22Rv1 (cell line): ENCODE measurements at regions not wholly inside any gene's neighbourhood (a gene's known extent, or its start where the extent isn't known, plus 50 kb on each side); places are given as distances from the start of the nearest gene placed in this dataset.
A peak's percentile ranks its signal among the peaks of the same experiment; 100 is the strongest.

Experiments
- H3K27ac ChIP-seq: fragments of 450-650 bp; 2 replicates; pipeline ENCODE4 v1.5.1; 2017
- ZFX ChIP-seq: fragments of 450-650 bp; IDR thresholded peaks from 2 replicates; pipeline ENCODE4 v1.6.1; 2017; ENCODE audit warnings: antibody characterized with exemption, borderline replicate concordance
- TF ChIP-seq, protein P1 (sequence below): fragments of 450-650 bp; IDR thresholded peaks from 2 replicates; pipeline ENCODE4 v1.5.1; 2017; ENCODE audit warnings: mild to moderate bottlenecking

- no peak overlapping the region for H3K27ac ChIP-seq
- TF ChIP-seq, protein P1, sequence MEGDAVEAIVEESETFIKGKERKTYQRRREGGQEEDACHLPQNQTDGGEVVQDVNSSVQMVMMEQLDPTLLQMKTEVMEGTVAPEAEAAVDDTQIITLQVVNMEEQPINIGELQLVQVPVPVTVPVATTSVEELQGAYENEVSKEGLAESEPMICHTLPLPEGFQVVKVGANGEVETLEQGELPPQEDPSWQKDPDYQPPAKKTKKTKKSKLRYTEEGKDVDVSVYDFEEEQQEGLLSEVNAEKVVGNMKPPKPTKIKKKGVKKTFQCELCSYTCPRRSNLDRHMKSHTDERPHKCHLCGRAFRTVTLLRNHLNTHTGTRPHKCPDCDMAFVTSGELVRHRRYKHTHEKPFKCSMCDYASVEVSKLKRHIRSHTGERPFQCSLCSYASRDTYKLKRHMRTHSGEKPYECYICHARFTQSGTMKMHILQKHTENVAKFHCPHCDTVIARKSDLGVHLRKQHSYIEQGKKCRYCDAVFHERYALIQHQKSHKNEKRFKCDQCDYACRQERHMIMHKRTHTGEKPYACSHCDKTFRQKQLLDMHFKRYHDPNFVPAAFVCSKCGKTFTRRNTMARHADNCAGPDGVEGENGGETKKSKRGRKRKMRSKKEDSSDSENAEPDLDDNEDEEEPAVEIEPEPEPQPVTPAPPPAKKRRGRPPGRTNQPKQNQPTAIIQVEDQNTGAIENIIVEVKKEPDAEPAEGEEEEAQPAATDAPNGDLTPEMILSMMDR, result no peak
- TF ChIP-seq ZFX, result no peak
These were observed 148.8 kb downstream of the GADD45G start for GRCh38 chr9:89753472-89754055.

- no peak overlapping the region for H3K27ac ChIP-seq
- TF ChIP-seq ZFX, result no peak
- TF ChIP-seq, protein P1, result no peak
These were observed 149.4 kb downstream of the GADD45G start for GRCh38 chr9:89754193-89754592.

- no peak overlapping the region for H3K27ac ChIP-seq
- TF ChIP-seq ZFX, result no peak
- TF ChIP-seq, protein P1, result no peak
These were observed 151.0 kb downstream of the GADD45G start for GRCh38 chr9:89755821-89756220.

DNA sequence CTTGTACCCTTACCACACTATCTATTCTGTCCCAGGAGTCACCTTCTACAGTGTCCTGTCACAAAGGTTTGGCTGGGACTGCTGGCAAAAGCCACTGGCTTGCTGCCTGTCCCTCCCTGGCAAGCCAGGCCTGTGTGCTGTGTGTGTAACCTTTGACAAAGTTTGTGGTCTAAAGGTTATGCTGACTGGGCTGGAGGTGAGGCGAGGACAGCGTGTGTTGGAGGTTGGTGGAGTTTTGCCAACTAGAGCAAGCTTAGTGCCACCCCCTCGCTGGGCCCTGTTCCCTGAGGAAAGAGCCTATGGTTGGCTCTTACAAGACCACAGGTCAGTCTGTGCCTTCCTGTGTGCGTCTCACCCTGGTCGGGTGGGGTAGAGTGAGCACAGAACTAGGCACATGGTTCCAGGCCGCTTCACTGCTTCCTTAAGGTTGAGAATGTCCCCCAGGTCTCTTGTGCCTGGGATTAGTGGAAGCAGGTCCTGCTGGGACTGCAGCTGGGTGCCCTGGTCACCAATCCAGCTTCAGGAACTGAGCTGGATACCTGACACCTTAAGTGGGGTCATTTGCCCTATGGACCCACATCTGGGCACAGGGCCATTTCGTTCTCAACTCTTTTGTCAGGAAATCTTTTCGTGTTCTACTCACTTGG, 152.2 kb downstream of the GADD45G start:
- no peak overlapping the region for H3K27ac ChIP-seq
- no peak for TF ChIP-seq ZFX
- TF ChIP-seq, protein P1, result no peak

GRCh38 chr9:89757776-89758528, 153.1 kb downstream of the GADD45G start:
- no peak overlapping the region for H3K27ac ChIP-seq
- TF ChIP-seq ZFX, result no peak
- TF ChIP-seq, protein P1, result no peak

DNA sequence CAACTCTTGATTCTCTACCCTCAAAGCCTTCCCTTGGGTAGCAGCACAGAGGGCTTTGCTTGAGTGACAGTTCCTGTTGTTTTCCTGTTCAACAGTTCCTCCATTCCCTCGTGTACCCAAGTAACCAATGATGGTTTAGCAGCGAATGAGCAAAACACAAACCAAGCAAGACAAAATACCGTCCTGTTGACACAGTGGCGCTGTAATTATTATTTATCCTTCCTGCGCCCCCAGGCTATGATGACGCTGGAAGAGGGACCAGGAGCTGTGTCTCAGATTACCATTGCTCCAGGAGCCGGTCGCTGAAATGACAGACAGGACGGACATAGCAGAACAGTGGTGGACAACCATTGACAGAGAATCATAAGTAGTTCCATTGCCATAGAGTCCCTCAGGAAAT, 154.8 kb downstream of the GADD45G start:
- peak overlapping the region; percentile 70 for H3K27ac ChIP-seq
- TF ChIP-seq, protein P1, result peak; percentile 17; the same call in 1 of the 2 replicates
- no peak for TF ChIP-seq ZFX

DNA sequence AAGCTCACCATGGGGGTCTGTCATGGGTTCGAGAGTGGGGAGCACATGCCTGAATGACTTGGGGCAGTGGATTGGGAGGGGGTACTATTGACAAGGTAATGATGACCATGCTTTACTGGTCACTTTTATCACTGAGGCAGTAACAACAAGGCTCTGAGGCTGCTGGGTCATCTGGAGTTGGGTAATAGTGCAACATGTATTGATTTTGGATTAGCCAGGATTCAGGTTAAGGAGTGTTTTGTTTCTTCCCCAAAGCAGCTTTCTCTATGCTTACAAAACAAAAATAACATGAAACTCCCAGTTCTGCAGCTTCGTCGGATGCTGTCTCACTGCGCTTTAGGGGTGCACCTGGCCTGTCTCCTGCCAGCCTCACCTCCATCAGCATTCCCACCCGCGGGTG, 155.3 kb downstream of the GADD45G start:
- H3K27ac ChIP-seq, result peak overlapping the region; percentile 70
- TF ChIP-seq, protein P1, result no peak
- no peak for TF ChIP-seq ZFX
